ENCODE measurements at regions not wholly inside any gene's neighbourhood (a gene's known extent, or its start where the extent isn't known, plus 50 kb on each side); places are given as distances from the start of the nearest gene placed in this dataset.

- Histone ChIP-seq H3K9me3 (no peaks in the 10 kb centered on the region), H3K27me3 (replicated peaks in 1 of 7) (no peaks in the 10 kb centered on the region), H3K36me3 (no peaks in the 10 kb centered on the region), H3K4me1 (no peaks in the 10 kb centered on the region), H3K27ac (no peak overlapping the region), H3K4me3 (no peak overlapping the region)
- WGBS, 5 donors: 81 to 97% (median 93%) methylated on average over 2 of the region's 2 CpGs
- intact Hi-C loops (cut with DNase I; ENCODE audit: low total_unique reads): no loop called here
- TF ChIP-seq POLR2A (IDR thresholded peaks at IDR 0.05) (no peak), POLR2AphosphoS5 (IDR thresholded peaks at IDR 0.05) (no peak), CTCF (IDR thresholded peaks at IDR 0.05 in 8 of 11, conservative IDR thresholded peaks at IDR 0.05 in 3 of 11) (no peak)
- DNase-seq: no peak
These were observed 715.1 kb upstream of the SLC8A1 start for GRCh38 chr2:41167014-41167413.

- no peaks in the 10 kb centered on the region for H3K36me3 ChIP-seq
- intact Hi-C loops (cut with DNase I; ENCODE audit: low total_unique reads): no loop called here
- H3K4me1 ChIP-seq: no peaks in the 10 kb centered on the region
- WGBS, 5 donors: 54 to 73% (median 68%) methylated on average over 2 of the region's 2 CpGs
- DNase-seq: no peak
- no peak overlapping the region for H3K27ac ChIP-seq
- H3K9me3 ChIP-seq: no peaks in the 10 kb centered on the region
- TF ChIP-seq CTCF (IDR thresholded peaks at IDR 0.05 in 8 of 11, conservative IDR thresholded peaks at IDR 0.05 in 3 of 11) (no peak), POLR2AphosphoS5 (IDR thresholded peaks at IDR 0.05) (no peak), POLR2A (IDR thresholded peaks at IDR 0.05) (no peak)
- no peaks in the 10 kb centered on the region for H3K27me3 ChIP-seq (replicated peaks in 1 of 7)
- no peak overlapping the region for H3K4me3 ChIP-seq
These were observed 717.9 kb upstream of the SLC8A1 start for GRCh38 chr2:41169744-41170143.

- Histone ChIP-seq H3K4me3 (no peak overlapping the region), H3K27me3 (replicated peaks in 1 of 7) (no peaks in the 10 kb centered on the region), H3K36me3 (no peaks in the 10 kb centered on the region), H3K4me1 (no peaks in the 10 kb centered on the region), H3K27ac (no peak overlapping the region), H3K9me3 (no peaks in the 10 kb centered on the region)
- no peak for DNase-seq
- intact Hi-C loops (cut with DNase I; ENCODE audit: low total_unique reads): no loop called here
- WGBS, 5 donors: 61 to 89% (median 78%) methylated on average over 1 of the region's 1 CpG
- no peak for TF ChIP-seq POLR2AphosphoS5 (IDR thresholded peaks at IDR 0.05)
- TF ChIP-seq CTCF (IDR thresholded peaks at IDR 0.05 in 8 of 11, conservative IDR thresholded peaks at IDR 0.05 in 3 of 11): no peak
- no peak for TF ChIP-seq POLR2A (IDR thresholded peaks at IDR 0.05)
These were observed 718.7 kb upstream of the SLC8A1 start for GRCh38 chr2:41170589-41170988.

GRCh38 chr2:41180387-41180786 lies 728.5 kb upstream of the SLC8A1 start:
- TF ChIP-seq POLR2A (IDR thresholded peaks at IDR 0.05): no peak
- no peak for TF ChIP-seq POLR2AphosphoS5 (IDR thresholded peaks at IDR 0.05)
- no peak for TF ChIP-seq CTCF (IDR thresholded peaks at IDR 0.05 in 8 of 11, conservative IDR thresholded peaks at IDR 0.05 in 3 of 11)
- Histone ChIP-seq H3K27me3 (replicated peaks in 1 of 7) (no peaks in the 10 kb centered on the region), H3K9me3 (peaks cover 0 to 3% (median 0%) of the 10 kb centered on the region in 8 donors), H3K36me3 (no peaks in the 10 kb centered on the region), H3K4me3 (no peak overlapping the region), H3K4me1 (no peaks in the 10 kb centered on the region), H3K27ac (no peak overlapping the region)
- no peak for DNase-seq
- intact Hi-C loops (cut with DNase I; ENCODE audit: low total_unique reads): no loop called here
- 17 to 51% (median 30%) methylated on average over 2 of the region's 2 CpGs for WGBS, 5 donors
